Naive thymus-derived CD4-positive, alpha-beta T cell (primary cell): ENCODE measurements at regions not wholly inside any gene's neighbourhood (a gene's known extent, or its start where the extent isn't known, plus 50 kb on each side); places are given as distances from the start of the nearest gene placed in this dataset.

Experiments
- ATAC-seq: fragments of 150-1000 bp; cut with Tn5 transposase; 2 replicates; pipeline ENCODE4 v1.10.0; 2021; ENCODE audit warnings: mild to moderate bottlenecking, moderate library complexity
- CTCF ChIA-PET: fragments of 350-600 bp; sonication (Branson Sonifier 250); formaldehyde crosslinking; loops from one replicate; lab custom pipeline; 2021; ENCODE audit warnings: antibody characterized with exemption; lab: Charles Lee
- POLR2A ChIA-PET: fragments of 350-600 bp; sonication (Branson Sonifier 250); formaldehyde crosslinking; loops from one replicate; lab custom pipeline; 2021; ENCODE audit warnings: antibody characterized with exemption, inconsistent platforms; lab: Charles Lee
- DNase-seq, 9 donors: peaks; one replicate each; pipeline versions ENCODE4 v3.0.0 to v3.0.0-alpha.2; 2020 to 2022; ENCODE audit warnings: mixed read lengths in 1 of 9
- H3K27ac ChIP-seq: one replicate; pipeline ENCODE4 v1.7.0; 2013; ENCODE audit warnings: mild to moderate bottlenecking, low read depth, low read length, moderate library complexity
- H3K27me3 ChIP-seq, 2 donors: one replicate each; pipeline ENCODE4 v1.7.0; 2013; ENCODE audit warnings: low read length in 2 of 2, mild to moderate bottlenecking in 2 of 2, moderate library complexity in 2 of 2; ENCODE audit not compliant: control insufficient read depth in 2 of 2, insufficient read depth in 2 of 2
- H3K36me3 ChIP-seq, 3 experiments: 1 replicate in 2 of 3; 2 replicates in 1 of 3; pipeline ENCODE4 v1.7.0; 2013; ENCODE audit warnings: low read length in 3 of 3, mild to moderate bottlenecking in 3 of 3, moderate library complexity in 1 of 3; ENCODE audit not compliant: insufficient read depth in 3 of 3, control insufficient read depth in 2 of 3
- H3K4me1 ChIP-seq, 2 donors: one replicate each; pipeline ENCODE4 v1.7.0; 2013; ENCODE audit warnings: low read length in 2 of 2, mild to moderate bottlenecking in 2 of 2, moderate library complexity in 1 of 2; ENCODE audit not compliant: control insufficient read depth in 2 of 2, insufficient read depth in 2 of 2
- H3K4me3 ChIP-seq: 2 replicates; pipeline ENCODE4 v1.7.0; 2013; ENCODE audit warnings: mild to moderate bottlenecking, low read length
- H3K9me3 ChIP-seq, 3 experiments: 1 replicate in 2 of 3; 2 replicates in 1 of 3; pipeline ENCODE4 v1.7.0; 2013; ENCODE audit warnings: low read length in 3 of 3; ENCODE audit not compliant: control insufficient read depth in 2 of 3
- H3K27ac Mint-ChIP-seq, 9 donors: one replicate each; pipeline ENCODE4 v1.8.0; 2020 to 2022; ENCODE audit warnings: mixed read lengths in 9 of 9, mild to moderate bottlenecking in 8 of 9, moderate library complexity in 5 of 9, inconsistent platforms in 2 of 9
- H3K27me3 Mint-ChIP-seq, 5 donors: one replicate each; pipeline ENCODE4 v1.8.0; 2021 to 2022; ENCODE audit warnings: mixed read lengths in 5 of 5, mild to moderate bottlenecking in 1 of 5
- H3K36me3 Mint-ChIP-seq, 5 donors: one replicate each; pipeline ENCODE4 v1.8.0; 2020 to 2022; ENCODE audit warnings: mixed read lengths in 5 of 5, mild to moderate bottlenecking in 3 of 5, inconsistent platforms in 1 of 5
- H3K4me1 Mint-ChIP-seq, 7 donors: one replicate each; pipeline ENCODE4 v1.8.0; 2020 to 2022; ENCODE audit warnings: mixed read lengths in 7 of 7, mild to moderate bottlenecking in 3 of 7, inconsistent platforms in 1 of 7
- H3K4me3 Mint-ChIP-seq, 10 donors: one replicate each; pipeline ENCODE4 v1.8.0; 2020 to 2022; ENCODE audit warnings: mild to moderate bottlenecking in 10 of 10, mixed read lengths in 10 of 10, moderate library complexity in 6 of 10, inconsistent platforms in 2 of 10
- H3K9me3 Mint-ChIP-seq, 11 donors: one replicate each; pipeline ENCODE4 v1.8.0; 2020 to 2022; ENCODE audit warnings: mixed read lengths in 11 of 11, mild to moderate bottlenecking in 4 of 11, inconsistent platforms in 1 of 11, moderate library complexity in 1 of 11
- intact Hi-C, 2 donors: fragments of 100-400 bp; cut with micrococcal nuclease; formaldehyde crosslinking; loops; one replicate each; pipeline ENCODE4 v1.15.1; 2023

DNA sequence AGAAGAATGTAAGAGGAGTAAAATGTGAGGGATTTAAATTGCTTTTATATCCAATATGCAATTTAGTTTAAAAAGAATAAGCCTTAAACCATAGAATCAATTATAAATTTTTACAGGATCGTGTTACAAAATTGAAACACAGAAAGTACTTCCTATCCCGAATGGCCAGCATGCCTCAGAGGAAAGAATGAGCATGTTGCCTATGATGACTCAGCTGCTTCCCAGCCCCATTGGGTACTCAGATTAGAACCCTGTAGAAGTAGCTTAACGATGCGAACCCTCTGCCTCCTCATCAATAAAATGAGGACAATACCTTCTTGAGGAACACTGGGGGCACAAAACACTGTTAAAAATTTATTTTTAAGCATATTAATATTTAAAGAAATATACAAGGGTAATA is 113.4 kb upstream of the CDK1 start:
- intact Hi-C loops = loop anchor here (2.0 to 5.0 kb wide), 2 partner anchors 47 to 64 kb away; no protein-coding TSS in a partner anchor
- Mint-ChIP-seq H3K27me3 (no peaks in the 10 kb centered on the region), H3K36me3 (peaks cover 0 to 12% (median 7%) of the 10 kb centered on the region in 5 donors), H3K4me1 (peaks cover 23 to 78% (median 56%) of the 10 kb centered on the region in 7 donors), H3K4me3 (no peak overlapping the region), H3K9me3 (no peaks in the 10 kb centered on the region), H3K27ac (peak overlapping the region in 1 of 9 donors; percentile 48)
- ATAC-seq (no peak), DNase-seq (no peak)
- POLR2A ChIA-PET = no interaction called here
- Histone ChIP-seq H3K36me3 (no peaks in the 10 kb centered on the region), H3K27ac (no peak overlapping the region), H3K9me3 (no peaks in the 10 kb centered on the region), H3K27me3 (no peaks in the 10 kb centered on the region), H3K4me1 (peaks cover 0 to 16% of the 10 kb centered on the region in 2 donors), H3K4me3 (no peak overlapping the region)
- CTCF ChIA-PET = interaction anchor here (0.6 kb wide), 1 partner anchor 9 kb away, joined by 3 read pairs; no protein-coding TSS in a partner anchor

DNA sequence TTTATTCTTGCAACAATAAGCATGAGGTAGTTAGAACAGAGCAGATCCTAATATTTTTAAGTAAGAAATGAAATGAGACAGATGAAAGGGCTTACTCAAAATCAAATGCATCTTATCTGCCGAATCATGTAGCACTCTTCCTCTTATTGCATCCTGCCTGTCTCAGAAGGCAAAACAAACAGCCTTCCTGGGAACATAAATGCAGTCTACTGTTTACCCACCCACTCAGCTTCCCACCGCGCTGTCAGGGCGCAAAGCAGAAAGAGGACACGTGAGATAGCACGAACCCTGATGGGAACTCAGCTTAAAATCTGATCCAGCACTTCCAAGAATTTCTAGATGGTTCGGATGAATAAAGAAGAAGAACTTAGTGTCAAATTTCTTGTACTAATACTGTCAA is 114.4 kb upstream of the CDK1 start:
- Mint-ChIP-seq H3K4me1 (peaks cover 23 to 71% (median 51%) of the 10 kb centered on the region in 7 donors), H3K27me3 (no peaks in the 10 kb centered on the region), H3K36me3 (peaks cover 0 to 22% (median 11%) of the 10 kb centered on the region in 5 donors), H3K27ac (peak overlapping the region in 5 of 9 donors; percentile 39 to 83 (median 43)), H3K9me3 (peaks cover 0 to 7% (median 0%) of the 10 kb centered on the region in 11 donors), H3K4me3 (peak overlapping the region in 9 of 10 donors; percentile 40 to 79 (median 47))
- Histone ChIP-seq H3K36me3 (no peaks in the 10 kb centered on the region), H3K27ac (no peak overlapping the region), H3K4me3 (no peak overlapping the region), H3K27me3 (no peaks in the 10 kb centered on the region), H3K9me3 (no peaks in the 10 kb centered on the region), H3K4me1 (peaks cover 0 to 16% of the 10 kb centered on the region in 2 donors)
- ATAC-seq (peak; percentile 18), DNase-seq (peak in 1 of 9 donors; percentile 30)
- ChIA-PET CTCF (no interaction called here), POLR2A (no interaction called here)
- intact Hi-C loops = loop anchor here (2.0 to 5.0 kb wide), 2 partner anchors 48 to 65 kb away; no protein-coding TSS in a partner anchor

DNA sequence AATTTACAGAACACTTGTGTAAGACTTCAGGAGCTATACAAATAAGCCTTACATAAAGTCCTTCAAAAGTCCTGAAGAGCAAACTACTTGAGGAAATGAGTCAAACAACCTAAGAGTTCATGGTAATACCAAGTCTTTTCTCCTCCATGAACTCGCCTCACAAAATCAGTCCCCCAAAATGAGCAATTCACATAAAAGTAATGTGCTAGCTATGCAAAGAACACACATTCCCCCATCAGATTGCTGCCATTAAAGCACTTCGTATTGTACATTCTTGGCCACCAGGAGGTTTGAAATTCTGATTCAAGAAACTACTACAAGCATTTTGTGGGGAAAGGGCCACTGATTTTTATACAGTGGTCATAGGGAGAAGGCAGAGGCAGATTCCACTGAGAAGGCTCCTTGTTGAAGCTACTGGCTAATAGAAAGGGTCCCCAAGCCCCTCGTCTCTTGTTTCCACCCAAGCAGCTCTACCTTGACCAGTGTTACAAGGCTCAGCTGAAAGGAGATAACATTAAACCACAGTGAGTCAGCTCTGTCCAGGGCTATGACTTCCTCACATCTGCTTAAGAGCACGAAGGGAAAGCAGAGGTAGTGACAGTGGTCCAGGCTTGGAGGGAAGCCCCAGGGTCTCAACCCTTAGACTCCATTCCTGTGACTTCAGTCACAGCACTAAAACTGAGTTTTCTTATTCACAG is 115.2 kb upstream of the CDK1 start:
- H3K4me1 ChIP-seq = peaks cover 0 to 16% of the 10 kb centered on the region in 2 donors
- no peaks in the 10 kb centered on the region for H3K27me3 Mint-ChIP-seq
- H3K27ac ChIP-seq = no peak overlapping the region
- peak overlapping the region in 3 of 9 donors; percentile 3 to 46 (median 42) for H3K27ac Mint-ChIP-seq
- DNase-seq (no peak), ATAC-seq (peak; percentile 69)
- no peaks in the 10 kb centered on the region for H3K36me3 ChIP-seq
- peaks cover 0 to 4% (median 0%) of the 10 kb centered on the region in 3 experiments for H3K9me3 ChIP-seq
- ChIA-PET CTCF (interaction anchor here (0.7 kb wide), 1 partner anchor 105 kb away, joined by 3 read pairs; no protein-coding TSS in a partner anchor), POLR2A (no interaction called here)
- intact Hi-C loops = loop anchor here in 1 of 2 donors (5.0 kb wide), 1 partner anchor 49 kb away; no protein-coding TSS in a partner anchor
- H3K4me1 Mint-ChIP-seq = peaks cover 23 to 68% (median 48%) of the 10 kb centered on the region in 7 donors
- H3K4me3 Mint-ChIP-seq = peak overlapping the region in 3 of 10 donors; percentile 32 to 53 (median 46)
- no peaks in the 10 kb centered on the region for H3K27me3 ChIP-seq
- no peak overlapping the region for H3K4me3 ChIP-seq
- H3K36me3 Mint-ChIP-seq = peaks cover 0 to 30% (median 16%) of the 10 kb centered on the region in 5 donors
- H3K9me3 Mint-ChIP-seq = peaks cover 0 to 15% (median 0%) of the 10 kb centered on the region in 11 donors

DNA sequence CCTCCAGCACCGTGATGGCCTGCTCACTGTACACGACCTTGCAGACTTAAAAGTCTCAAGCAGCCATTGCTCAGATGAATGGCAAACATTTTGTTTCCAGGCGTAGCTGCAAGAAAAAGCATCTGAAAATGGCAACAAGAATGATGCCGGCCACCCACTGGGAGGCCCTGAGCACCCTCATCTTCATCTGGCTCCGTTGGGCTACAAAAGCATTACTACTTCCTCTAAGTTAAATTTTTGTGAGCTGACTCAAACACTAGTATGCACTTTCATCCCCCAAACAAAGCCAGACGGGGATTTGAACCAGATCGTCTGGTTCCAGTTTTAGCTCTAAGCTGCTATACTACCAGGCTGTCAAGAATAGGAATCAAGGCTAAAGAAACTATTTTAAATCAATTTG is 116.6 kb upstream of the CDK1 start:
- peaks cover 0 to 16% of the 10 kb centered on the region in 2 donors for H3K4me1 ChIP-seq
- intact Hi-C loops = loop anchor here in 1 of 2 donors (5.0 kb wide), 1 partner anchor 51 kb away; no protein-coding TSS in a partner anchor
- Mint-ChIP-seq H3K4me3 (peak overlapping the region in 2 of 10 donors; percentile 16 to 47), H3K27ac (peak overlapping the region in 3 of 9 donors; percentile 28 to 85 (median 49)), H3K36me3 (peaks cover 0 to 42% (median 26%) of the 10 kb centered on the region in 5 donors), H3K27me3 (no peaks in the 10 kb centered on the region), H3K9me3 (peaks cover 0 to 17% (median 0%) of the 10 kb centered on the region in 11 donors), H3K4me1 (peaks cover 23 to 70% (median 38%) of the 10 kb centered on the region in 7 donors)
- H3K36me3 ChIP-seq = no peaks in the 10 kb centered on the region
- ATAC-seq = no peak
- H3K4me3 ChIP-seq = no peak overlapping the region
- no peak for DNase-seq
- no peaks in the 10 kb centered on the region for H3K27me3 ChIP-seq
- no peak overlapping the region for H3K27ac ChIP-seq
- H3K9me3 ChIP-seq = peaks cover 0 to 4% (median 0%) of the 10 kb centered on the region in 3 experiments
- ChIA-PET CTCF (interaction anchor here (0.6 to 1.0 kb wide), 2 partner anchors 16 to 535 kb away, joined by 3 read pairs; no protein-coding TSS in a partner anchor), POLR2A (interaction anchor here (0.5 kb wide), 1 partner anchor 66 kb away, joined by 3 read pairs; no protein-coding TSS in a partner anchor)

DNA sequence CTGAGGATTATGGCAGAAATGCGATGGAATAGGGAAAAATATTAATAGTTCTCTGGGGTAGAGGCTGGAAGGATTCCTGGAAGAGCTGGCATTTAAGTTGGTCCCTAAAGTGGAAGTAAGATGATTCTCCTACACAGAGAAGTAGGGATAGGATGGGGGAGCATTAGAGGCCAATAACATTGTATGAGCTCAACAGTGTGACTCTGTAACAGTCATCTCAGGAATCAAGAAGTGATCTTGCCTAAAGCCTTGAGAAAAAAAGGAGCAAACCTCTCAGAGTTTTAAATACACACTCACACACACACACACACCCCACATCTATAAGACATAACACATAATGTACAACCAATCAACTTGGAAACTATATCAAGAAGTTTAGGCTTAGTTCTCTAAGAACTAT is 117.7 kb upstream of the CDK1 start:
- DNase-seq (no peak), ATAC-seq (no peak)
- Histone ChIP-seq H3K4me1 (peaks cover 0 to 16% of the 10 kb centered on the region in 2 donors), H3K27me3 (no peaks in the 10 kb centered on the region), H3K4me3 (no peak overlapping the region), H3K36me3 (no peaks in the 10 kb centered on the region), H3K9me3 (peaks cover 0 to 4% (median 0%) of the 10 kb centered on the region in 3 experiments), H3K27ac (no peak overlapping the region)
- peaks cover 23 to 68% (median 31%) of the 10 kb centered on the region in 7 donors for H3K4me1 Mint-ChIP-seq
- peak overlapping the region in 1 of 9 donors; percentile 7 for H3K27ac Mint-ChIP-seq
- H3K36me3 Mint-ChIP-seq = peaks cover 0 to 46% (median 35%) of the 10 kb centered on the region in 5 donors
- H3K9me3 Mint-ChIP-seq = peaks cover 0 to 17% (median 0%) of the 10 kb centered on the region in 11 donors
- ChIA-PET POLR2A (no interaction called here), CTCF (interaction anchor here (0.6 kb wide), 1 partner anchor 1753 kb away, joined by 5 read pairs; no protein-coding TSS in a partner anchor)
- intact Hi-C loops = loop anchor here in 1 of 2 donors (5.0 kb wide), 1 partner anchor 52 kb away; no protein-coding TSS in a partner anchor
- H3K27me3 Mint-ChIP-seq = no peaks in the 10 kb centered on the region
- peak overlapping the region in 6 of 10 donors; percentile 2 to 64 (median 10) for H3K4me3 Mint-ChIP-seq

DNA sequence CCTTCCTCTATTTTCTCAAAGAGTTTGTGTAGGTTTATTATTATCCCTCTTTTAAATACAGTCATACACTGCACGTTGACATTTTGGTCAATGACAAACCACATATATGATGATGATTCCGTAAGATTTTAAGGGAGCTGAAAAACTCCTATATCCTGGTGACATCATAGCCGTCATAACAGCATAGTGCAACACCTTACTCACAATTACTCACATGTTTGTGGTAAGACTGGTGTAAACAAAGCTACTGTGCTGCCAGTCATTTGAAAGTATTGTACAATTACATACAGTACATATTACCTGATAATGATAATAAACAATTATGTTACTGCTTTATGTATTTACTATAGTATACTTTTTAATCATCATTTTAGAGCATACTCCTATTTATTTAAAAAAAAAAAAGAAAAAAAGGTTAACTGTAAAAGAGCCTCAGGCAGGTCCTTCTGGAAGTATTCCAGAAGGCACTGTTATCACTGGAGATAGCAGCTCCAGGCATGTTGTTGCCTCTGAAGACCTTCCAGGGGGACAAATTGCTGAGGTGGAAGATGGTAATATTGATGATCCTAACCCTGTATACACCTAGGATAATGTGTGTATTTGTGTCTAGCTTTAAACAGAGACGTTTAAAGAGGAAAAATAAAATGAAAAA is 123.3 kb upstream of the CDK1 start:
- ChIA-PET CTCF (interaction anchor here (1.4 kb wide), 1 partner anchor 47 kb away, joined by 3 read pairs; no protein-coding TSS in a partner anchor), POLR2A (no interaction called here)

More for the DNA sequence above, 123.3 kb upstream of the CDK1 start:
- Mint-ChIP-seq H3K27ac (no peak overlapping the region), H3K27me3 (no peaks in the 10 kb centered on the region), H3K9me3 (peaks cover 0 to 17% (median 0%) of the 10 kb centered on the region in 11 donors), H3K4me3 (no peak overlapping the region), H3K4me1 (peaks cover 7 to 52% (median 22%) of the 10 kb centered on the region in 7 donors), H3K36me3 (peaks cover 0 to 40% (median 32%) of the 10 kb centered on the region in 5 donors)
- DNase-seq (no peak), ATAC-seq (no peak)
- no peaks in the 10 kb centered on the region for H3K36me3 ChIP-seq
- peaks cover 0 to 4% (median 0%) of the 10 kb centered on the region in 3 experiments for H3K9me3 ChIP-seq
- no peaks in the 10 kb centered on the region for H3K27me3 ChIP-seq
- intact Hi-C loops = no loop called here
- no peak overlapping the region for H3K27ac ChIP-seq
- peaks cover 0 to 1% of the 10 kb centered on the region in 2 donors for H3K4me1 ChIP-seq
- no peak overlapping the region for H3K4me3 ChIP-seq
